ENCODE measurements at regions not wholly inside any gene's neighbourhood (a gene's known extent, or its start where the extent isn't known, plus 50 kb on each side); places are given as distances from the start of the nearest gene placed in this dataset.
"Not testable (repeated sequence)": the region's sequence is repeated elsewhere in the genome, so short reads cannot be mapped to it uniquely, and the experiment has no call there.

GRCh38 chr5:145028626-145029025, 806.5 kb downstream of the PRELID2 start:
- no peaks in the 10 kb centered on the region for H3K9me3 Mint-ChIP-seq
- no peak for DNase-seq
- H3K27me3 Mint-ChIP-seq: no peaks in the 10 kb centered on the region
- peaks cover 0 to 2% of the 10 kb centered on the region in 2 donors for H3K4me1 Mint-ChIP-seq
- no peak overlapping the region for H3K27ac Mint-ChIP-seq
- ATAC-seq (replicated peaks): no peak
- no peaks in the 10 kb centered on the region for H3K36me3 Mint-ChIP-seq
- H3K4me3 Mint-ChIP-seq: no peak overlapping the region

- Mint-ChIP-seq H3K27ac (no peak overlapping the region), H3K9me3 (no peaks in the 10 kb centered on the region), H3K4me1 (peaks cover 0 to 2% of the 10 kb centered on the region in 2 donors), H3K36me3 (no peaks in the 10 kb centered on the region), H3K27me3 (no peaks in the 10 kb centered on the region), H3K4me3 (no peak overlapping the region)
- ATAC-seq (replicated peaks) (no peak), DNase-seq (no peak)
Measured at GRCh38 chr5:145027286-145027685, 807.9 kb downstream of the PRELID2 start.

GRCh38 chr5:145025775-145026174, 809.4 kb downstream of the PRELID2 start:
- no peaks in the 10 kb centered on the region for H3K36me3 Mint-ChIP-seq
- DNase-seq: no peak
- H3K4me1 Mint-ChIP-seq: peaks cover 0 to 2% of the 10 kb centered on the region in 2 donors
- no peak overlapping the region for H3K27ac Mint-ChIP-seq
- no peak for ATAC-seq (replicated peaks)
- H3K4me3 Mint-ChIP-seq: no peak overlapping the region
- H3K9me3 Mint-ChIP-seq: no peaks in the 10 kb centered on the region
- H3K27me3 Mint-ChIP-seq: no peaks in the 10 kb centered on the region

- DNase-seq: no peak
- H3K9me3 Mint-ChIP-seq: no peaks in the 10 kb centered on the region
- no peak overlapping the region for H3K27ac Mint-ChIP-seq
- H3K4me3 Mint-ChIP-seq: no peak overlapping the region
- no peaks in the 10 kb centered on the region for H3K4me1 Mint-ChIP-seq
- ATAC-seq (replicated peaks): no peak
- no peaks in the 10 kb centered on the region for H3K27me3 Mint-ChIP-seq
- no peaks in the 10 kb centered on the region for H3K36me3 Mint-ChIP-seq
Measured at GRCh38 chr5:145015146-145015545, 820.0 kb downstream of the PRELID2 start.

- Mint-ChIP-seq H3K4me1 (no peaks in the 10 kb centered on the region), H3K27ac (no peak overlapping the region), H3K36me3 (no peaks in the 10 kb centered on the region), H3K4me3 (no peak overlapping the region), H3K9me3 (no peaks in the 10 kb centered on the region), H3K27me3 (no peaks in the 10 kb centered on the region)
- DNase-seq: no peak
- no peak for ATAC-seq (replicated peaks)
Measured at GRCh38 chr5:145014109-145014508, 821.0 kb downstream of the PRELID2 start.

GRCh38 chr5:145010834-145011233, 824.3 kb downstream of the PRELID2 start:
- Mint-ChIP-seq H3K36me3 (no peaks in the 10 kb centered on the region), H3K4me1 (no peaks in the 10 kb centered on the region), H3K27ac (no peak overlapping the region), H3K27me3 (no peaks in the 10 kb centered on the region), H3K9me3 (no peaks in the 10 kb centered on the region), H3K4me3 (no peak overlapping the region)
- no peak for ATAC-seq (replicated peaks)
- no peak for DNase-seq

- DNase-seq: no peak
- Mint-ChIP-seq H3K27me3 (no peaks in the 10 kb centered on the region), H3K27ac (no peak overlapping the region), H3K36me3 (no peaks in the 10 kb centered on the region), H3K4me3 (no peak overlapping the region), H3K9me3 (peaks cover 1 to 3% of the 10 kb centered on the region in 2 donors), H3K4me1 (no peaks in the 10 kb centered on the region)
- no peak for ATAC-seq (replicated peaks)
Measured at GRCh38 chr5:145008876-145009530, 826.1 kb downstream of the PRELID2 start.

GRCh38 chr5:144994356-144994755, 823.7 kb downstream of the KCTD16 start:
- not testable (repeated sequence) for DNase-seq; ATAC-seq (replicated peaks); H3K27ac Mint-ChIP-seq; H3K27me3 Mint-ChIP-seq; H3K4me3 Mint-ChIP-seq; H3K36me3 Mint-ChIP-seq; H3K9me3 Mint-ChIP-seq; H3K4me1 Mint-ChIP-seq

- ATAC-seq (replicated peaks) (no peak), DNase-seq (no peak)
- no peak overlapping the region for H3K27ac Mint-ChIP-seq
- no peaks in the 10 kb centered on the region for H3K27me3 Mint-ChIP-seq
- peaks cover 0 to 6% of the 10 kb centered on the region in 2 donors for H3K9me3 Mint-ChIP-seq
- H3K36me3 Mint-ChIP-seq: no peaks in the 10 kb centered on the region
- H3K4me1 Mint-ChIP-seq: no peaks in the 10 kb centered on the region
- no peak overlapping the region for H3K4me3 Mint-ChIP-seq
Measured at GRCh38 chr5:144983101-144983500, 812.4 kb downstream of the KCTD16 start.

- ATAC-seq (replicated peaks) (no peak), DNase-seq (no peak)
- Mint-ChIP-seq H3K27ac (no peak overlapping the region), H3K36me3 (no peaks in the 10 kb centered on the region), H3K4me1 (no peaks in the 10 kb centered on the region), H3K9me3 (peaks cover 4 to 5% of the 10 kb centered on the region in 2 donors), H3K4me3 (no peak overlapping the region), H3K27me3 (no peaks in the 10 kb centered on the region)
Measured at GRCh38 chr5:144979516-144980264, 809.0 kb downstream of the KCTD16 start.

- no peak for ATAC-seq (replicated peaks)
- DNase-seq: no peak
- Mint-ChIP-seq H3K4me3 (no peak overlapping the region), H3K9me3 (peaks cover 7 to 9% of the 10 kb centered on the region in 2 donors), H3K4me1 (no peaks in the 10 kb centered on the region), H3K27me3 (no peaks in the 10 kb centered on the region), H3K36me3 (no peaks in the 10 kb centered on the region), H3K27ac (no peak overlapping the region)
Measured at GRCh38 chr5:144972317-144972716, 801.6 kb downstream of the KCTD16 start.

- no peaks in the 10 kb centered on the region for H3K4me1 Mint-ChIP-seq
- ATAC-seq (replicated peaks) (no peak), DNase-seq (no peak)
- H3K27ac Mint-ChIP-seq: no peak overlapping the region
- H3K27me3 Mint-ChIP-seq: no peaks in the 10 kb centered on the region
- H3K4me3 Mint-ChIP-seq: no peak overlapping the region
- H3K9me3 Mint-ChIP-seq: peaks cover 5 to 6% of the 10 kb centered on the region in 2 donors
- no peaks in the 10 kb centered on the region for H3K36me3 Mint-ChIP-seq
Measured at GRCh38 chr5:144971108-144971850, 800.6 kb downstream of the KCTD16 start.

GRCh38 chr5:144960296-144960695, 789.6 kb downstream of the KCTD16 start:
- H3K27me3 Mint-ChIP-seq: no peaks in the 10 kb centered on the region
- H3K9me3 Mint-ChIP-seq: no peaks in the 10 kb centered on the region
- DNase-seq (no peak), ATAC-seq (replicated peaks) (no peak)
- no peak overlapping the region for H3K27ac Mint-ChIP-seq
- no peaks in the 10 kb centered on the region for H3K36me3 Mint-ChIP-seq
- H3K4me3 Mint-ChIP-seq: no peak overlapping the region
- H3K4me1 Mint-ChIP-seq: peaks cover 0 to 2% of the 10 kb centered on the region in 2 donors

GRCh38 chr5:144958002-144958401, 787.3 kb downstream of the KCTD16 start:
- H3K27me3 Mint-ChIP-seq: no peaks in the 10 kb centered on the region

GRCh38 chr5:144950996-144951395, 780.3 kb downstream of the KCTD16 start:
- Mint-ChIP-seq H3K4me3 (no peak overlapping the region), H3K27ac (no peak overlapping the region), H3K4me1 (no peaks in the 10 kb centered on the region), H3K27me3 (no peaks in the 10 kb centered on the region), H3K9me3 (no peaks in the 10 kb centered on the region), H3K36me3 (no peaks in the 10 kb centered on the region)
- ATAC-seq (replicated peaks): no peak
- no peak for DNase-seq

More at GRCh38 chr5:144958002-144958401, 787.3 kb downstream of the KCTD16 start:
- DNase-seq (no peak), ATAC-seq (replicated peaks) (no peak)
- no peak overlapping the region for H3K27ac Mint-ChIP-seq
- no peaks in the 10 kb centered on the region for H3K36me3 Mint-ChIP-seq
- no peaks in the 10 kb centered on the region for H3K9me3 Mint-ChIP-seq
- peaks cover 0 to 2% of the 10 kb centered on the region in 2 donors for H3K4me1 Mint-ChIP-seq
- H3K4me3 Mint-ChIP-seq: no peak overlapping the region
